Uterus (tissue), 2 donors: ENCODE measurements at regions not wholly inside any gene's neighbourhood (a gene's known extent, or its start where the extent isn't known, plus 50 kb on each side); places are given as distances from the start of the nearest gene placed in this dataset.

Experiments
- CTCF ChIP-seq, 4 experiments: fragments of 200-600 bp in 2 of 4; fragments of 450-650 bp in 2 of 4; sonication (generic) in 2 of 4; IDR thresholded peaks; one replicate each; pipeline ENCODE4 v1.5.1; 2016 to 2019; ENCODE audit warnings: antibody characterized with exemption in 4 of 4, mild to moderate bottlenecking in 2 of 4, moderate library complexity in 1 of 4
- POLR2A ChIP-seq, 2 donors: fragments of 450-650 bp; IDR thresholded peaks; one replicate each; pipeline ENCODE4 v1.6.1; 2016; ENCODE audit warnings: antibody characterized with exemption in 2 of 2, mild to moderate bottlenecking in 1 of 2, moderate library complexity in 1 of 2

- TF ChIP-seq CTCF (IDR thresholded peaks at IDR 0.05) (no peak), POLR2A (IDR thresholded peaks at IDR 0.05) (no peak)
Observed at GRCh38 chr12:84043355-84043754, 869.2 kb downstream of the SLC6A15 start.
